Caco-2 (cell line): ENCODE measurements at regions not wholly inside any gene's neighbourhood (a gene's known extent, or its start where the extent isn't known, plus 50 kb on each side); places are given as distances from the start of the nearest gene placed in this dataset.

Source experiments
- BruUV-seq: library from RNA; stranded (reverse); fragments of 400-500 nt; replicated peaks from 2 replicates; lab custom pipeline; 2021; lab: Mats Ljungman, UMichigan
- CTCF ChIA-PET: fragments of 300-600 bp; sonication (Branson Sonifier 250); formaldehyde crosslinking; loops from one replicate; lab custom pipeline; 2022; ENCODE audit warnings: antibody characterized with exemption; lab: Charles Lee
- POLR2A ChIA-PET: fragments of 300-600 bp; sonication (Branson Sonifier 250); formaldehyde crosslinking; loops from one replicate; lab custom pipeline; 2022; ENCODE audit warnings: antibody characterized with exemption; lab: Charles Lee
- DNase-seq, 2 experiments: peaks; one replicate each; pipeline versions ENCODE4 v3.0.0 to v3.0.0-alpha.2; 2020 to 2022
- H3K27me3 ChIP-seq: replicated peaks from 2 replicates; pipeline ENCODE4 v1.6.0; 2011; ENCODE audit warnings: low read length; ENCODE audit not compliant: control insufficient read depth, insufficient read depth
- H3K36me3 ChIP-seq: 2 replicates; pipeline ENCODE4 v1.5.1; 2011; ENCODE audit warnings: low read length; ENCODE audit not compliant: control insufficient read depth, insufficient read depth
- H3K4me1 ChIP-seq: fragments of 250-450 bp; sonication (Bioruptor Pico); 2 replicates; pipeline ENCODE4 v1.5.1; 2020; ENCODE audit warnings: mild to moderate bottlenecking
- H3K4me3 ChIP-seq: 2 replicates; pipeline ENCODE4 v1.5.1; 2011; ENCODE audit warnings: low read depth, mild to moderate bottlenecking, control low read depth, low read length
- H3K9me3 ChIP-seq: fragments of 250-450 bp; sonication (Bioruptor Pico); 2 replicates; pipeline ENCODE4 v1.5.1; 2020; ENCODE audit warnings: mild to moderate bottlenecking, moderate library complexity
- H3K27ac Mint-ChIP-seq: one replicate; pipeline ENCODE4 v1.8.0; 2022; ENCODE audit warnings: mixed read lengths; ENCODE audit not compliant: unreplicated experiment
- H3K27me3 Mint-ChIP-seq: one replicate; pipeline ENCODE4 v1.8.0; 2022; ENCODE audit warnings: mixed read lengths; ENCODE audit not compliant: insufficient read depth, unreplicated experiment
- H3K36me3 Mint-ChIP-seq: one replicate; pipeline ENCODE4 v1.8.0; 2022; ENCODE audit warnings: mild to moderate bottlenecking, mixed read lengths; ENCODE audit not compliant: insufficient read depth, unreplicated experiment
- H3K4me1 Mint-ChIP-seq: one replicate; pipeline ENCODE4 v1.8.0; 2022; ENCODE audit warnings: low read depth, mixed read lengths; ENCODE audit not compliant: unreplicated experiment
- H3K4me3 Mint-ChIP-seq: one replicate; pipeline ENCODE4 v1.8.0; 2022; ENCODE audit warnings: mild to moderate bottlenecking, moderate library complexity, mixed read lengths; ENCODE audit not compliant: unreplicated experiment
- H3K9me3 Mint-ChIP-seq: one replicate; pipeline ENCODE4 v1.8.0; 2022; ENCODE audit warnings: mixed read lengths; ENCODE audit not compliant: unreplicated experiment
- CTCF ChIP-seq, 2 experiments: fragments of 200-600 bp in 1 of 2; IDR thresholded peaks; 1 replicate in 1 of 2; 2 replicates in 1 of 2; pipeline versions ENCODE4 v1.5.1 to v1.8.0; 2011 to 2022; ENCODE audit warnings: antibody characterized with exemption in 1 of 2, control low read depth in 1 of 2, inconsistent platforms in 1 of 2, low read depth in 1 of 2, low read length in 1 of 2, mild to moderate bottlenecking in 1 of 2, moderate library complexity in 1 of 2; ENCODE audit not compliant: insufficient read depth in 1 of 2, severe bottlenecking in 1 of 2, unreplicated experiment in 1 of 2
- intact Hi-C: fragments of 100-400 bp; cut with micrococcal nuclease; formaldehyde crosslinking; loops from one replicate; pipeline ENCODE4 v1.10.0; 2022; ENCODE audit not compliant: unreplicated experiment

- no peak overlapping the region for H3K4me3 ChIP-seq
- Mint-ChIP-seq H3K4me1 (no peaks in the 10 kb centered on the region), H3K9me3 (no peaks in the 10 kb centered on the region), H3K27me3 (peaks cover 3% of the 10 kb centered on the region), H3K36me3 (no peaks in the 10 kb centered on the region), H3K4me3 (no peak overlapping the region), H3K27ac (no peak overlapping the region)
- no peak for TF ChIP-seq CTCF (IDR thresholded peaks at IDR 0.05; ENCODE audit: insufficient read depth in 1 of 2, low read depth in 1 of 2, low read length in 1 of 2, severe bottlenecking in 1 of 2, unreplicated experiment in 1 of 2)
- POLR2A ChIA-PET: no interaction called here
- H3K36me3 ChIP-seq: no peaks in the 10 kb centered on the region
- BruUV-seq: no TSS peak
- no peaks in the 10 kb centered on the region for H3K4me1 ChIP-seq
- no peak for DNase-seq
- no peaks in the 10 kb centered on the region for H3K9me3 ChIP-seq
- CTCF ChIA-PET: no interaction called here
- no peaks in the 10 kb centered on the region for H3K27me3 ChIP-seq
- intact Hi-C loops: no loop called here
Observed at GRCh38 chr4:123924536-123924935, 527.9 kb downstream of the SPRY1 start.

GRCh38 chr4:123929565-123929964, 533.0 kb downstream of the SPRY1 start:
- no peaks in the 10 kb centered on the region for H3K9me3 ChIP-seq
- no peaks in the 10 kb centered on the region for H3K36me3 ChIP-seq
- no TSS peak for BruUV-seq
- ChIA-PET POLR2A (no interaction called here), CTCF (no interaction called here)
- H3K36me3 Mint-ChIP-seq: no peaks in the 10 kb centered on the region
- H3K4me3 ChIP-seq: no peak overlapping the region
- H3K9me3 Mint-ChIP-seq: no peaks in the 10 kb centered on the region
- TF ChIP-seq CTCF (IDR thresholded peaks at IDR 0.05; ENCODE audit: insufficient read depth in 1 of 2, low read depth in 1 of 2, low read length in 1 of 2, severe bottlenecking in 1 of 2, unreplicated experiment in 1 of 2): no peak
- no peak overlapping the region for H3K4me3 Mint-ChIP-seq
- peaks cover 4% of the 10 kb centered on the region for H3K27me3 Mint-ChIP-seq
- intact Hi-C loops: no loop called here
- no peaks in the 10 kb centered on the region for H3K4me1 ChIP-seq
- no peaks in the 10 kb centered on the region for H3K4me1 Mint-ChIP-seq
- DNase-seq: no peak
- H3K27me3 ChIP-seq: no peaks in the 10 kb centered on the region
- H3K27ac Mint-ChIP-seq: no peak overlapping the region

- intact Hi-C loops: no loop called here
- Mint-ChIP-seq H3K4me1 (no peaks in the 10 kb centered on the region), H3K4me3 (no peak overlapping the region), H3K36me3 (no peaks in the 10 kb centered on the region), H3K27ac (no peak overlapping the region), H3K9me3 (no peaks in the 10 kb centered on the region), H3K27me3 (peaks cover 5% of the 10 kb centered on the region)
- Histone ChIP-seq H3K4me3 (no peak overlapping the region), H3K27me3 (no peaks in the 10 kb centered on the region), H3K36me3 (no peaks in the 10 kb centered on the region), H3K4me1 (no peaks in the 10 kb centered on the region), H3K9me3 (no peaks in the 10 kb centered on the region)
- TF ChIP-seq CTCF (IDR thresholded peaks at IDR 0.05; ENCODE audit: insufficient read depth in 1 of 2, low read depth in 1 of 2, low read length in 1 of 2, severe bottlenecking in 1 of 2, unreplicated experiment in 1 of 2): no peak
- no TSS peak for BruUV-seq
- POLR2A ChIA-PET: no interaction called here
- DNase-seq: no peak
- CTCF ChIA-PET: no interaction called here
Observed at GRCh38 chr4:123930996-123931395, 534.4 kb downstream of the SPRY1 start.
